T-helper 9 cell (primary cell): ENCODE measurements at regions not wholly inside any gene's neighbourhood (a gene's known extent, or its start where the extent isn't known, plus 50 kb on each side); places are given as distances from the start of the nearest gene placed in this dataset.

ENCODE experiments used
- DNase-seq: peaks from one replicate; pipeline ENCODE4 v3.0.0-alpha.2; 2020

DNA sequence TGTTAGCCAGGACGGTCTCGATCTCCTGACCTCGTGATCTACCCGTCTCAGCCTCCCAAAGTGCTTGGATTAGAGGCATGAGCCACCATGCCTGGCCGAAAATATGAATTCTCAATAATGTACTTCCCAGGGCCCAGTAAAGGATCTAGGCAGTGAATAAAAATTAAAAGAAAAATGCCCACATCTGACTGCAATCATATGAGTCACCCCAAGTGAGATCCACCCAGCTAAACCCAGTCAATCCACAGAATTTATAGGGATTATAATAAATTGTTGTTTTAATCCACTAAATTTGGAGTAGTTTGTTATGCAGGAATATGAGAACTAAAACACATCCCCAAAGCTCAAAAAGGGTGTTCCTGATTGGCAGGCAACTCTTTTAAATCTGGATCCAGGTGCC is 93.5 kb upstream of the STK39 start:
- DNase-seq = no peak

DNA sequence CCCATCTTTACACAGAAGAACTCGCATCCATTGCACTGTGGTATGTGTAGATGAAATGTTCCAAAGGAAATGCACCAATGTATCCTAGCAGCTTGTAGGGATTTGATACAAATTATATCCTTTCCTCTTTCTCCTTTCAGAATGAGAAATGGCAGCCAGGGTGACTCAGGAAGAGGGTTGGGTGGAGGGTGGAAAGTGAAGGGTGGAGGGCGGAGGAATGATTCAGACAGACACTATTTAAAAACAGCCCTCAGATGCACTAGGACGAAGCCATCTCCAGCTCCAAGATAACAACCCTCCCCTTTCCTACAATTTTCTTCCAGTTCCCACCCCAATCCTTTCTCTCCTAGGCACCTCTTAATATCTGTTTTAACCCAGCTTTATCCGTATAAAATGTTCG is 96.2 kb upstream of the STK39 start:
- no peak for DNase-seq

DNA sequence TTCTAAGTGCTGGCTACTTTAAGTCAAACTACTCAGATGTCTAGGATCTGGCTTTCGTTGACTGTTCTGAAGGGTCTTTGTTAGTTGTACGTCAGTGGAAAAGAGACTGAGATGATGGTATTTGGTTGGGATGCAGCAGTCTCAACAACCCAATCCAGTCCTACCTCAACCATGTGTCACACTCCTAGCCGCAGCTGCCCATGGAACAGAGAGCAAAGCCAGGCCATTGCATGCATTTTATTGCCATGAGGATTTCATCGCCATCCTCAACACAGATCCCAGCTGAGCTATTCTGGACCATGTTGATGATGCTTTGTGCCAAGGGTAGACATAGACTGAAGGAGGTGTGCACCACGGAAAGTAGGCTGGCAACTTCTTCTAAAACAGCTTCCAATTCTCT is 97.3 kb upstream of the STK39 start:
- DNase-seq = no peak

DNA sequence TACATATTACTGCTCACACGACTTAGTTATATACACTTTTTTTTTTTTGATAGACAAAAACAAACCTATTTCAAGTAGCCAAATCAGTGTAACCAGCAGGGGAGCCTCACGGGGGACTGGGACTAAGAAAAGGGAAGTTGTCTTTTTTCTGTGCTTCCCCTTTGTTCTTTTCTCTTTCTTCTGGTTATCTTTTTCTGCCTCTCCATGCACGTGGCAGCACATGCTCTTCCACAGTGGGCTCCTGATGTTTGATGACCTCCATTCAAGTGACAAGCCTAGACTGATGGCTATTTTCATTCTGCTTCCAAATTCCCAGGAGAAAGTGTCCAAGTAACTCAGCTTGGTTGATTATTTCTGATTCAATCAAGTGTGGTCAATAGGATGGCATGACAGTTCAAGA is 98.2 kb upstream of the STK39 start:
- no peak for DNase-seq

DNA sequence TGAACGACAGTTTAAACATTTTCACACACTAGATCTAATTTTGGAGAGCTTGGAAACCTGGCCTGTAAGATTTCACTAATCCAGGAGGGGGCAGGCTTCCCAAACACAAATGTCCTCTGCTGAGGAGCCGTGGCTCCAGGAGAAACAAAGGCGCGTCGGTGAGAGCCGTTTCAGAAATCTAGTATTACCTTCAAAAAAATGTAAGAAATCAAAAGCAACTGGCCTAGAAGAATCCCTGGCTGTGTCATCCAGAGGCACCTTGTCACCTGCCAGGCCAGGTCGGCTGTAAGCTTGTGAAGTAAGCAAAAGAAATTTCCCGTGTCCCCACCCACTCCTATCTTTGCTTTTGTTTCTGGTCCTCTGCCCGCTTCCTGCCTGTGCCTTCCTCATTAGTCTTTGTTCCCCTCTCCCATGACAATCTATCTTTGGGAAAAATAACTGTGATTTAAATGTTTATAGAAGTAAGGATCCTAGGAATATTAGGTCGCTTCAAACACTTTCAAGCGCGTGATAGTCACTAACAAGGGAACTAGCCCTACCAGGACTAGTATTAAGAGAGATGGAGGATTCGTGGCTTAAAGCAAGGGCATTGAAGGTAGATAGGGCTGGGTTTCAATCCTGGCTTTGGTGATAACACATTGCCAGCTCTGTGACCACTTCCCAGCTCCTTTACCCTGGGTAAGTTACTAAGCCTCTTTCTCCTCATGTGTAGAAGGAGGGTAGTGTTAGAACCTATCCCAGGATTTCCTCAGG is 99.5 kb upstream of the STK39 start:
- peak; percentile 52 for DNase-seq

- DNase-seq = no peak
Measured at GRCh38 chr2:168348076-168348475, 100.7 kb upstream of the STK39 start.

DNA sequence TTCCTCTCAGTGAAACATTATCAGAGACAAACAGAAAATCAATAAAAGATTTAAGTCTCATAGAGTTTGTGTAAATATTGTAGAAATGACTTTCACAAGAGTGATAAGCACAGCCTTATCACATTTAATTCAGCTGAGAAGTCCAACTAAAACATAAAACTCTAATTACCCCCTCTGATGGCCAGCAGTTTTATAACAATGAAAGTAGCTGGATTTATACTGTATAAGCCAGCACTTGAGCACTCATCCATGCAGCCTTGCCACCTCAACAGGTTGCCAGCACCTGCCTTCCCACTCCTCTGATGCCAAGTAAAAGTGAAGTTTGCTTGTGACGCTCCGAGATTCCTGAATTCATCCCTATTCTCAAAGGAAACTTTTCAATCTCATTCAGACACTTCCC is 103.0 kb upstream of the STK39 start:
- no peak for DNase-seq

GRCh38 chr2:168353251-168353650 is 102.8 kb upstream of the CERS6 start:
- DNase-seq = no peak

DNA sequence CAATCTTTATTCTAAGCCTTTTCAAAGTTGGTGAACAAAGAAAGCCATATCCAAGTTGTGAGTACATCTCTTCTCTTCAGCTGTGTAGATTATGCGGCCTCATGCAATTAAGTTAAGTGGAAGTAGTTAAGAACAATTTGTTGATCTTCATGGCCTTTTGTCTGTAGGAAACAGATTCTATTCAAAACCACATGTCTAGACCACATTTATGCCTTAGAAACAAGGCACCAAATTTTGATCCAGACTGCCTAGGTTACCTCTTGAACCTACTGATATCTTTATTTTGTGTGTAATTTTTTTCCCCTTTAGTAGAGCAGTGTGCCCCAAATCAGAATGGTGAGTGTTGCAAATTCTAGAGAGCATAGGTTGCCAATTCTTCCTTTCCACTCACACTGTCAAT is 101.6 kb upstream of the CERS6 start:
- DNase-seq = no peak

- no peak for DNase-seq
Measured at GRCh38 chr2:168355121-168355520, 101.0 kb upstream of the CERS6 start.

- no peak for DNase-seq
Measured at GRCh38 chr2:168355779-168356476, 100.1 kb upstream of the CERS6 start.

GRCh38 chr2:168356477-168356835 is 99.6 kb upstream of the CERS6 start:
- no peak for DNase-seq

DNA sequence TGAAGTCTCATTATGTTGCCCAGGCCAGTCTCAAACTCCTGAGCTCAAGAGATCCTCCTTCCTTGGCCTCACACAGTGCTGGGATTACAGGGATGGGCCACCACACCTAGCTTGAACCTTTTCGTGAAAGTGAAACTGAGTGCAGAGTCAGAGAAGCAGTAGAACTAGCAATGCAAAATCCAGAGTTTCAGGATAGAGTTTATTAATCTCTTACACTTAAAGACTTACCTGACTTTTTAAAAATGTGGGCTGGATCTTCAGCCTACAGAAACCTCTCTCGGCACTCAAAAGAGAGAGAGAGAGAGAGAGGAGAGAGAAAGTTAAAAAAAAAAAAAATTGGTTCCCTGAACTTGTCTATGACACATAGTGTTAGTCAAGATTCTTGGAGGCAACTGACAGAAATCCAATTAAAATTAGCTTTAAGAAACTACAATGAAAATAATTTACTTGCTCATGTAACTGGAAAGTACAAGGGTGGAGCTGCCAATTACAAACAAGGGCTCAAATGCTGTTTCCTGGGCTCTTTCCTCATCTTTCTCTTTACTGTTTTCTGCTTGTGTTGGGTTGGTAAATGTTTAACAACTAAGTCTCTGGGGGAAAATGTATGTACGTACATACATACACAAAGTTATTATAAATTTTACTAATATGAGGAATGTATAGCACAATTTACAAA is 98.1 kb upstream of the CERS6 start:
- DNase-seq = no peak

DNA sequence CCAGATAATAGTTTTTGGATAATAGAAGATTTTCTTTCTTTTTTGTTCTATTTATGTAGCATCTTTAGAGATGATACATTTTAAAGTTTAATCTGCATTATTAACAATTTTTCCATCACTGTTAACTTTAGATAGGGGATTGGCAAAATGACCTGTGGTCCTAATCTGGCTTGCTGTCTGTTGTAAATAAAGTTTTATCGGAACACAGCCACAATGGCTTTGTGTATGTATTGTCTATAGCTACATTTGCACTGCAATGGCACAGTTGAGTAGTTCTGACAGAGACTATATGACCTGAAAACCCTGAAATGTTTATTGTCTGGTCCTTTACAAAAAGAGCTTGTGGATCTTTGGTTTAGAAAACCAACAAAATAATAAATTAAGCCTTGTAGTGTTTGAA is 97.0 kb upstream of the CERS6 start:
- DNase-seq = no peak

DNA sequence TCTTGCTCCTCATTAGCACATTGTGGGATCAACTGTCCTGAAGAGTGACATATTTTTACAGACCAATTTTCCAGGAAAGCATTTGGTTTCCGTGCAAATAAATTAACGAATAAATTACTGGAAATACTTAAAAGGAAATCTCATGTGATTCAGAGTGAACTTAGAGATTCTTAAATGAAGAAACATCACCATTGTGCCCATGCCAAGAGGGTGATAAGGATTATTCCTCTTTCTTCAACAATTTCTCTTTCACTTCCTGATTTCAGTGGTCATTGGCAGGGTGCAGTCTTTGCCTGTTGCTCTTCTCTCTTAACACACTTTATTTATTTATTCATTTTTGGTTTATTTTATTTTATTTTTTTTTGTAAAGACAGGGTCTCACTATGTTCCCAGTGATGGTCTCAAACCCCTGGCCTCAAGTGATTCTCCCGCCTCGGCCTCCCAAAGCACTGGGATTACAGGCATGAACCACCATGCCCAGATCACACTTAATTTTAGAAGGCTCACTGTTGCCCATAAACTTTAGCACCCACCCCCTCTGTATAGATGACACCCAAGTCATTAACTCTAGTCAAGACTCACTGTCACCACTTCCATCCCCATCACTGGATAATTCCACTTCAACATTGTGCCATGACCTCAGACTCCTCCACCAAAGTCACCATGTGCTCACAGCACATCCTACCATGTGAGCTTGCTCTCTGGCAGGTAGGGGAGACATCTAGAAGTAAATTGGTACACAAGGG is 92.6 kb upstream of the CERS6 start:
- no peak for DNase-seq

DNA sequence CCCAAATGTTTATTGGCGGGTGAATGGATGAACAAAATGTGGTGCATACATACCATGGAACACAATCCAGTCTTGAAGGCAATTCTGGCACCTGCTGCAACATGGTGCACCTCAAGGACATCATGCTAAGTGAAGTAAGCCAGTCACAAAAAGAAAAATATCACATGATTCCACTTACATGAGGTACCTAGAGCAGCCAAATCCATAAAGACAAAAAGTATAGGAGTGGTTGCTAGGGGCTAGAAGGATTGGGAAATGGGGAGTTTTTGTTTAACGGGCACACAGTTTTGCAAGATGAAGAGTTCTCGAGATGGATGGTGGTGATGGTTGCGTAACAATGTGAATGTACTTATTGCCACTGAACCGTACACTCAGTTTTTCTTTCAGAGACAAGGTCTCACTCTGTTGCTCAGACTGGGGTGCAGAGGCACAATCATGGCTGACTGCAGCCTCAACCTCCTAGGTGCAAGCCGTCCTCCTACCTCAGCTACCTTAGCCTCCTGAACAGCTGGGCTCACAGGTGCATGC is 90.9 kb upstream of the CERS6 start:
- no peak for DNase-seq

GRCh38 chr2:168369031-168369430 is 87.0 kb upstream of the CERS6 start:
- DNase-seq = no peak

DNA sequence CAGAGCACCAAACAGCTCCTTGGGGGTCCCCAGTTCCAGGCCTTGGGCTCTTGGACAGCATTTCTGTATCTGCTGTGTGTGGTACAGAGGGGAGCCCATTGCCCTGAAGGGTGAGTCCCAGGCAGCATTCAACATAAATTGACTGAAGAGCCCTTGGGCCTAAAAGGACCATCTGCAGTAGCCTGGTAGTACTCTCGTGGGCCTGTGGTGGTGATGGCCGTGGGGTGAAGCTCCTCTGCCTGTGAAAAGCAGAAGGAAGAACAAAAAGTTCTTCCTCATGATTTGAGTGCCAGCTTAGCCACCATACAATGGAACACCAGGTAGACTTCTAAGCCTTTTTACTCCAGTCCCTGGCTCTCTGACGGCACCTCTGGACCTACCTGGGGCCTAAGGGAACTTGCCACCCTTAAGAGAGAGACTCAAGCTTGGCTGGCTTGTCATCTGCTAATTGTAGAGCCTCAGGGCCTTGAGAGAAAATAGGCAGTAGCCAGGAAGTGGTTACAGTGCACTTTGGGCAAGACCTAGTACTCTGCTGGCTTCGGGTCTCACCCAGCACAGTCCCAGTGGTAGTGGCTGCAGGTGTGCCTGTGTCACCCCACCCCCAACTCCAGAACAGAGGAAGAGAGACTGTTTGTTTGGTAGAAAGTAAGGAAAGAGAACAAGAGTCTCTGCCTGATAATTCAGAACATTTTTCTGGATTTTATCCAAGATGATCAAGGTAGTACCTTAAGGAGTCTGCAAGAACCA is 84.6 kb upstream of the CERS6 start:
- no peak for DNase-seq

DNA sequence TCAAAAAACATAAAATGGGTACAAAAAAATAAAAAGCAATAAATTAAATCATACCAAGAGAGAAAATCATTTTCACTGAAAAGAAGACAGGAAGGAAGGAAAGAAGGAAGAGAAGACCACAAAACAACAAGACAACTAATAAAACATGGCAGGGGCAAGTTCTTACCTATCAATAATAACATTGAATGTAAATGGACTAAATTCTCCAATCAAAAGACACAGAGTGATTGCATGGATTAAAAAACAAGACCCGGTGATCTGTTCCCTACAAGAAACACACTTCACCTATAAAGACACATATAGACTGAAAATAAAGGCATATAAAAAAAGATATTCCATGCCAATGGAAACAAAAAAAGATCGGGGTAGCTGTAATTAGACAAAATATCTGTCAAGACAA is 82.6 kb upstream of the CERS6 start:
- no peak for DNase-seq

- no peak for DNase-seq
Measured at GRCh38 chr2:168375195-168375798, 80.8 kb upstream of the CERS6 start.

DNA sequence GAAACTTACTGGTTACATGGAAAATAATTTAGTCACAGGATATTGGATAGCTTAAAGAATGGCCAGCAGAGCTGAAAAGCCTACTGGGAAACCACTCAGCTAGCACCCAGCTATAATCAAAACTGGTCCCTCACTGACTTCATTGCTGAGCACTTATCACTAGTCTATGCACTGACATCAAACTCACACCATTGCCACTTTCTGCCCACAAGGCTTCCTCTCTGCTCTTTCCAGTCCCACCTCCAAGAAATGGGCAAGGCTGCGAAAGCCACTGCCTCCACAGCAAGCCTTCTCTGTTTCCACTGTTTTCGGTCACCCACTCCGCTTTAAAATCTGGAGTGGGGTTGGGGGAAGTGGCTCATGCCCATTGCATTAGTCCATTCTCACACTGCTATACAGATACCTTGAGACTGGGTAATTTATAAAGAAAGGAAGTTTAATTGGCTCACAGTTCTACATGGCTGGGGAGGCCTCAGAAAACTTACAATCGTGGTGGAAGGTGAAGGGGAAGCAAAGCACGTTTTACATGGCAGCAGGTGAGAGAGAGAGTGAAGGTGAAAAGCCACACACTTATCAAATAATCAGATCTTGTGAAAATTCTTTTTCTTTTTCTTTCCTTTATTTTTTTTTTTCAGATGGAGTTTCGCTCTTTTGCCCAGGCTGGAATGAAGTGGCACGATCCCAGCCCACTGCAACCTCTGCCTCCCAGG is 77.0 kb upstream of the CERS6 start:
- DNase-seq = no peak
